MM.1S (cell line): ENCODE measurements at regions not wholly inside any gene's neighbourhood (a gene's known extent, or its start where the extent isn't known, plus 50 kb on each side); places are given as distances from the start of the nearest gene placed in this dataset.
"Not testable (repeated sequence)": the region's sequence is repeated elsewhere in the genome, so short reads cannot be mapped to it uniquely, and the experiment has no call there.

Source experiments
- EZH2 ChIP-seq: fragments of 300-600 bp; sonication (generic); optimal IDR thresholded peaks from 2 replicates; pipeline ENCODE3; 2017; ENCODE audit warnings: low read depth, mild to moderate bottlenecking, antibody characterized with exemption, low read length, mixed read lengths
- EZH2phosphoT487 ChIP-seq: fragments of 300-600 bp; sonication (generic); IDR thresholded peaks from 2 replicates; pipeline ENCODE4 v1.6.1; 2018; ENCODE audit warnings: antibody characterized with exemption, low read length
- TF ChIP-seq, protein P1 (sequence below): fragments of 300-600 bp; sonication (generic); IDR thresholded peaks from 2 replicates; pipeline ENCODE4 v1.5.1; 2016; ENCODE audit warnings: antibody characterized with exemption, low read length, mixed read lengths

DNA sequence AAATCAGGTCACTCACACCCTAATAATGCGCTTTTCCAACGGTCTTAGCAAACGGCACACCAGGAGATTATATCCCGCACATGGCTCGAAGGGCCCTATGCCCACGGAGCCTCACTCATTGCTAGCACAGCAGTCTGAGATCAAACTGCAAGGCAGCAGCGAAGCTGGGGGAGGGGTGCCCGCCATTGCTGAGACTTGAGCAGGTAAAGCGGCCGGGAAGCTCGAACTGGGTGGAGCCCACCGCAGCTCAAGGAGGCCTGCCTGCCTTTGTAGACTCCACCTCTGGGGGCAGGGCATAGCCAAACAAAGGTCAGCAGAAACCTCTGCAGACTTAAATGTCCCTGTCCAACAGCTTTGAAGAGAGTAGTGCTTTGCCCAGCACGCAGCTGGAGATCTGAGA, 432.4 kb upstream of the ADAMTS9 start:
- TF ChIP-seq EZH2phosphoT487, EZH2: not testable (repeated sequence)
- TF ChIP-seq, protein P1, sequence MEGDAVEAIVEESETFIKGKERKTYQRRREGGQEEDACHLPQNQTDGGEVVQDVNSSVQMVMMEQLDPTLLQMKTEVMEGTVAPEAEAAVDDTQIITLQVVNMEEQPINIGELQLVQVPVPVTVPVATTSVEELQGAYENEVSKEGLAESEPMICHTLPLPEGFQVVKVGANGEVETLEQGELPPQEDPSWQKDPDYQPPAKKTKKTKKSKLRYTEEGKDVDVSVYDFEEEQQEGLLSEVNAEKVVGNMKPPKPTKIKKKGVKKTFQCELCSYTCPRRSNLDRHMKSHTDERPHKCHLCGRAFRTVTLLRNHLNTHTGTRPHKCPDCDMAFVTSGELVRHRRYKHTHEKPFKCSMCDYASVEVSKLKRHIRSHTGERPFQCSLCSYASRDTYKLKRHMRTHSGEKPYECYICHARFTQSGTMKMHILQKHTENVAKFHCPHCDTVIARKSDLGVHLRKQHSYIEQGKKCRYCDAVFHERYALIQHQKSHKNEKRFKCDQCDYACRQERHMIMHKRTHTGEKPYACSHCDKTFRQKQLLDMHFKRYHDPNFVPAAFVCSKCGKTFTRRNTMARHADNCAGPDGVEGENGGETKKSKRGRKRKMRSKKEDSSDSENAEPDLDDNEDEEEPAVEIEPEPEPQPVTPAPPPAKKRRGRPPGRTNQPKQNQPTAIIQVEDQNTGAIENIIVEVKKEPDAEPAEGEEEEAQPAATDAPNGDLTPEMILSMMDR: not testable (repeated sequence)
